Gastroesophageal sphincter (tissue), 3 donors: ENCODE measurements at regions not wholly inside any gene's neighbourhood (a gene's known extent, or its start where the extent isn't known, plus 50 kb on each side); places are given as distances from the start of the nearest gene placed in this dataset.
"Not testable (repeated sequence)": the region's sequence is repeated elsewhere in the genome, so short reads cannot be mapped to it uniquely, and the experiment has no call there.

ENCODE experiments used
- CTCF ChIP-seq, 4 experiments: fragments of 200-600 bp in 2 of 4; fragments of 450-650 bp in 2 of 4; sonication (generic) in 1 of 4; IDR thresholded peaks; one replicate each; pipeline ENCODE4 v1.5.1; 2017 to 2019; ENCODE audit warnings: antibody characterized with exemption in 4 of 4, mild to moderate bottlenecking in 2 of 4, moderate library complexity in 2 of 4
- EP300 ChIP-seq: sonication (generic); formaldehyde crosslinking; IDR thresholded peaks from one replicate; pipeline ENCODE4 v1.6.1; 2017; ENCODE audit warnings: antibody characterized with exemption, mild to moderate bottlenecking
- POLR2A ChIP-seq, 2 donors: fragments of 450-650 bp; IDR thresholded peaks; one replicate each; pipeline ENCODE4 v1.6.1; 2017; ENCODE audit warnings: antibody characterized with exemption in 2 of 2, mild to moderate bottlenecking in 2 of 2, moderate library complexity in 1 of 2
- POLR2AphosphoS5 ChIP-seq: sonication (generic); formaldehyde crosslinking; IDR thresholded peaks from one replicate; pipeline ENCODE4 v1.6.1; 2017; ENCODE audit warnings: antibody characterized with exemption

DNA sequence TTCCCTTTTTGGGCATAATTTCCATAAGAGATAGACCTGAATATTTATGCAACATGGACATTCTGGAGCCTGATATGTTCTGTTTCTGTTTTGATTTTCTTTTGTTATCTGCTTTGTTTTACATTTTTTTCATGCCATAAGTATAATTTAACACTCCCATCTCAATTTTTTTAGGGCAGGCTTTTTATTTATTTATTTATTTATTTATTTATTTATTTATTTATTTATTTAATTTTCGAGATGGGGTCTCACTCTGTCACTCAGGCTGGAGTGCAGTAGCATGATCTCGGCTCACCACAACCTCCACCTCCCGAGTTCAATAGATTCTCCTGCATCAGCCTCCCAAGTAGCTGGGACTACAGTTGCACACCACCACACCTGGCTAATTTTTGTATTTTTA lies 427.6 kb downstream of the ZNF804A start:
- not testable (repeated sequence) for TF ChIP-seq CTCF (IDR thresholded peaks at IDR 0.05); POLR2AphosphoS5; EP300; POLR2A (IDR thresholded peaks at IDR 0.05)
